Keratinocyte (primary cell): ENCODE measurements at regions not wholly inside any gene's neighbourhood (a gene's known extent, or its start where the extent isn't known, plus 50 kb on each side); places are given as distances from the start of the nearest gene placed in this dataset.

Experiments used
- DNase-seq: peaks from one replicate; pipeline ENCODE4 v3.0.0-alpha.2; 2011; ENCODE audit warnings: low read depth, missing footprints, low spot score
- FAIRE-seq: peaks from 2 replicates; lab custom pipeline; 2011; peaks lifted over from hg19 to GRCh38; lab: Jason Lieb, UNC
- H2AFZ ChIP-seq: 2 replicates; pipeline ENCODE4 v1.6.0; 2012; ENCODE audit warnings: low read length, control low read depth, inconsistent platforms; ENCODE audit not compliant: control insufficient read depth
- H3K27ac ChIP-seq: 2 replicates; pipeline ENCODE4 v1.5.1; 2011; ENCODE audit warnings: low read length; ENCODE audit not compliant: control insufficient read depth, insufficient read depth
- H3K27me3 ChIP-seq: 3 replicates; pipeline ENCODE4 v1.6.0; 2011; ENCODE audit warnings: low read length; ENCODE audit not compliant: control insufficient read depth, insufficient read depth; ENCODE audit errors: extremely low read depth
- H3K36me3 ChIP-seq, 2 experiments: 2 replicates in 1 of 2; 3 replicates in 1 of 2; pipeline ENCODE4 v1.5.1; 2011; ENCODE audit warnings: low read length in 2 of 2, mild to moderate bottlenecking in 1 of 2; ENCODE audit not compliant: control insufficient read depth in 2 of 2, insufficient read depth in 2 of 2; ENCODE audit errors: extremely low read depth in 1 of 2
- H3K4me1 ChIP-seq: 3 replicates; pipeline ENCODE4 v1.5.1; 2011; ENCODE audit warnings: low read length; ENCODE audit not compliant: control insufficient read depth, insufficient read depth; ENCODE audit errors: extremely low read depth
- H3K4me2 ChIP-seq: 3 replicates; pipeline ENCODE4 v1.6.0; 2011; ENCODE audit warnings: low read depth, low read length; ENCODE audit not compliant: control insufficient read depth, insufficient read depth; ENCODE audit errors: extremely low read depth
- H3K4me3 ChIP-seq, 3 experiments: fragments of 200-600 bp in 1 of 3; sonication (generic) in 1 of 3; 2 replicates in 2 of 3; 3 replicates in 1 of 3; pipeline ENCODE4 v1.5.1; 2011 to 2016; ENCODE audit warnings: low read length in 3 of 3, mild to moderate bottlenecking in 3 of 3, control low read depth in 2 of 3, inconsistent platforms in 1 of 3, low read depth in 1 of 3, mixed read lengths in 1 of 3, mixed run types in 1 of 3, moderate library complexity in 1 of 3; ENCODE audit not compliant: control insufficient read depth in 2 of 3, insufficient read depth in 2 of 3; ENCODE audit errors: extremely low read depth in 1 of 3
- H3K79me2 ChIP-seq: 2 replicates; pipeline ENCODE4 v1.6.0; 2012; ENCODE audit warnings: low read length; ENCODE audit not compliant: control insufficient read depth, insufficient read depth
- H3K9ac ChIP-seq: 3 replicates; pipeline ENCODE4 v1.6.0; 2011; ENCODE audit warnings: low read length; ENCODE audit not compliant: control insufficient read depth, insufficient read depth; ENCODE audit errors: extremely low read depth
- H3K9me1 ChIP-seq: 3 replicates; pipeline ENCODE4 v1.6.0; 2011; ENCODE audit warnings: low read length; ENCODE audit not compliant: control insufficient read depth, insufficient read depth; ENCODE audit errors: extremely low read depth
- H3K9me3 ChIP-seq: 2 replicates; pipeline ENCODE4 v1.5.1; 2012; ENCODE audit warnings: low read depth, low read length; ENCODE audit not compliant: control insufficient read depth
- H4K20me1 ChIP-seq: 3 replicates; pipeline ENCODE4 v1.6.0; 2011; ENCODE audit warnings: low read length; ENCODE audit not compliant: control insufficient read depth, insufficient read depth; ENCODE audit errors: extremely low read depth
- CTCF ChIP-seq, 3 experiments: IDR thresholded peaks in 1 of 3; conservative IDR thresholded peaks in 1 of 3; optimal IDR thresholded peaks in 1 of 3; 2 replicates in 2 of 3; 3 replicates in 1 of 3; pipeline versions ENCODE3 to v1.5.1; 2011; ENCODE audit warnings: low read length in 3 of 3, mild to moderate bottlenecking in 3 of 3, moderate library complexity in 2 of 3, control low read depth in 1 of 3, inconsistent platforms in 1 of 3; ENCODE audit not compliant: insufficient read depth in 2 of 3; ENCODE audit errors: extremely low read depth in 1 of 3
- EZH2 ChIP-seq: IDR thresholded peaks from one replicate; pipeline ENCODE4 v1.6.1; 2012; ENCODE audit warnings: inconsistent platforms, mild to moderate bottlenecking, low read length, moderate library complexity
- dilution Hi-C: fragments of 300-500 bp; cut with MboI; formaldehyde crosslinking; loops from one replicate; pipeline ENCODE4 v1.7.0; 2020; ENCODE audit warnings: low sequenced_read_pairs; ENCODE audit not compliant: extremely low pct_ligation_motif_present

- Histone ChIP-seq H3K4me3 (no peak overlapping the region), H3K36me3 (no peaks in the 10 kb centered on the region), H3K9ac (no peak overlapping the region), H3K9me1 (no peaks in the 10 kb centered on the region), H3K27me3 (no peaks in the 10 kb centered on the region), H4K20me1 (no peaks in the 10 kb centered on the region), H3K9me3 (no peaks in the 10 kb centered on the region), H3K79me2 (no peaks in the 10 kb centered on the region), H3K4me1 (no peaks in the 10 kb centered on the region), H3K4me2 (no peak overlapping the region), H2AFZ (no peak overlapping the region), H3K27ac (no peak overlapping the region)
- no peak for TF ChIP-seq EZH2
- TF ChIP-seq CTCF (optimal IDR thresholded peaks at IDR 0.05 in 1 of 3, IDR thresholded peaks at IDR 0.05 in 1 of 3, conservative IDR thresholded peaks at IDR 0.05 in 1 of 3; ENCODE audit: extremely low read depth in 1 of 3, insufficient read depth in 2 of 3, low read length in 3 of 3) = no peak
- no peak for FAIRE-seq
- dilution Hi-C loops = no loop called here
- DNase-seq = no peak
Observed at GRCh38 chr9:86801246-86801645, 146.1 kb downstream of the GAS1 start.

- Histone ChIP-seq H3K27me3 (no peaks in the 10 kb centered on the region), H3K9ac (no peak overlapping the region), H3K4me3 (no peak overlapping the region), H3K9me3 (no peaks in the 10 kb centered on the region), H2AFZ (no peak overlapping the region), H4K20me1 (no peaks in the 10 kb centered on the region), H3K36me3 (no peaks in the 10 kb centered on the region), H3K4me1 (no peaks in the 10 kb centered on the region), H3K79me2 (no peaks in the 10 kb centered on the region), H3K4me2 (no peak overlapping the region), H3K27ac (no peak overlapping the region), H3K9me1 (no peaks in the 10 kb centered on the region)
- no peak for FAIRE-seq
- TF ChIP-seq EZH2 (no peak), CTCF (optimal IDR thresholded peaks at IDR 0.05 in 1 of 3, IDR thresholded peaks at IDR 0.05 in 1 of 3, conservative IDR thresholded peaks at IDR 0.05 in 1 of 3; ENCODE audit: extremely low read depth in 1 of 3, insufficient read depth in 2 of 3, low read length in 3 of 3) (no peak)
- DNase-seq = no peak
- dilution Hi-C loops = no loop called here
Observed at GRCh38 chr9:86800681-86801080, 146.6 kb downstream of the GAS1 start.
